ENCODE measurements at regions not wholly inside any gene's neighbourhood (a gene's known extent, or its start where the extent isn't known, plus 50 kb on each side); places are given as distances from the start of the nearest gene placed in this dataset.
"Not testable (repeated sequence)": the region's sequence is repeated elsewhere in the genome, so short reads cannot be mapped to it uniquely, and the experiment has no call there.

DNA sequence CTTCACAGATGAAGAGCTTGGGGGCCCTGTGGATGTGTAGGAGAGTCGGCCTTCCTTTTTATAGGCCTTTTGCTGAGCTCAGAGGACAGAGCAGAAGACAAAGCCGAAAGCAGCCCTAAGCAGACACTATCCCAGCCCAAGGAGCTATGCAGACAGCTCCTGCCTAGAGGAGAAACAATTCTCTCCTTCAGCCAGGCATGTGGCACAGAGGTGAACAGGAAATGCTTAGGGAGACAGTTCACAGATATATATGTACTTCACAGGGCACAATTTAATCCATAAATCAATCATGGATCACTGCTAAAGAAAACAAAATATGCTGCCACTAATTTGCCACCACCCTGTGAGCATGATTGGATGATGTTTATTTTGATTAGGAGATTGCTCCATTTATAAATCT, 164.5 kb upstream of the PLGLB2 start:
- not testable (repeated sequence) for TF ChIP-seq CTCF, POLR2A, POLR2AphosphoS5, EP300 (IDR thresholded peaks at IDR 0.05)
